Ascending aorta (tissue), 2 donors: ENCODE measurements at regions not wholly inside any gene's neighbourhood (a gene's known extent, or its start where the extent isn't known, plus 50 kb on each side); places are given as distances from the start of the nearest gene placed in this dataset.

Experiments used
- DNase-seq, 2 donors: peaks; one replicate each; pipeline ENCODE4 v3.0.0-alpha.2; 2019; ENCODE audit warnings: low spot score in 2 of 2
- H3K27ac ChIP-seq, 2 donors: fragments of 200-600 bp; sonication (generic); one replicate each; pipeline ENCODE4 v1.5.1; 2016 to 2017; ENCODE audit warnings: mild to moderate bottlenecking in 1 of 2
- H3K27me3 ChIP-seq: fragments of 200-600 bp; sonication (generic); one replicate; pipeline ENCODE4 v1.5.1; 2017
- H3K36me3 ChIP-seq, 2 donors: fragments of 200-600 bp; sonication (generic); one replicate each; pipeline ENCODE4 v1.5.1; 2016
- H3K4me1 ChIP-seq, 2 donors: fragments of 200-600 bp; sonication (generic); one replicate each; pipeline ENCODE4 v1.5.1; 2016 to 2017; ENCODE audit warnings: mild to moderate bottlenecking in 1 of 2
- H3K4me3 ChIP-seq, 2 donors: fragments of 200-600 bp; sonication (generic); one replicate each; pipeline ENCODE4 v1.5.1; 2016 to 2017; ENCODE audit warnings: mild to moderate bottlenecking in 1 of 2
- H3K9me3 ChIP-seq, 2 donors: fragments of 200-600 bp; sonication (generic); one replicate each; pipeline ENCODE4 v1.5.1; 2016
- intact Hi-C: fragments of 100-400 bp; cut with DNase I; formaldehyde crosslinking; loops from one replicate; pipeline ENCODE4 v1.15.1; 2023
- TF ChIP-seq, protein P1 (sequence below), 3 experiments: fragments of 200-600 bp in 2 of 3; fragments of 450-650 bp in 1 of 3; sonication (generic) in 2 of 3; IDR thresholded peaks; one replicate each; pipeline ENCODE4 v1.5.1; 2016 to 2019; ENCODE audit warnings: antibody characterized with exemption in 3 of 3, mild to moderate bottlenecking in 1 of 3, moderate library complexity in 1 of 3

DNA sequence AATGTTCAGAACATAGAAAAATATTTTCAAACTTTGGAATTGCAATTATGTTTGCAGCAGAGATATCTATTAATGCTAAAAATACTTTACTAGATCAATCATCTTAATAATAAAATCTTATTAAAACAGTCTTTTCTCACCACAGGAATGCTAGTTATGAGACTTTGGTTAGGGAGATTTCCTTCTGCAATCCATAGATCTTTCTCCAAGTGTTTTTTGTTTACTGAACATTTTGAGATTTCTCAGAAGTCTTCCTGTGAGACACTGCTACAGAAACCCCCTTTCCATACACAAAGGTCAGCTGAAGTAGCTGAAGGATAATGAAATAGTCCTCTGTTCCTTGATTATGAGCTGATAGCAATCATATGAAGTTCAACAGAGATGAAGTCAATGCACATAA is 59.4 kb upstream of the RAPH1 start:
- Histone ChIP-seq H3K4me1 (peaks cover 5 to 9% of the 10 kb centered on the region in 2 donors), H3K27ac (peak overlapping the region; percentile 7 to 18), H3K27me3 (no peaks in the 10 kb centered on the region), H3K9me3 (no peaks in the 10 kb centered on the region), H3K36me3 (no peaks in the 10 kb centered on the region), H3K4me3 (no peak overlapping the region)
- DNase-seq = no peak
- TF ChIP-seq, protein P1, sequence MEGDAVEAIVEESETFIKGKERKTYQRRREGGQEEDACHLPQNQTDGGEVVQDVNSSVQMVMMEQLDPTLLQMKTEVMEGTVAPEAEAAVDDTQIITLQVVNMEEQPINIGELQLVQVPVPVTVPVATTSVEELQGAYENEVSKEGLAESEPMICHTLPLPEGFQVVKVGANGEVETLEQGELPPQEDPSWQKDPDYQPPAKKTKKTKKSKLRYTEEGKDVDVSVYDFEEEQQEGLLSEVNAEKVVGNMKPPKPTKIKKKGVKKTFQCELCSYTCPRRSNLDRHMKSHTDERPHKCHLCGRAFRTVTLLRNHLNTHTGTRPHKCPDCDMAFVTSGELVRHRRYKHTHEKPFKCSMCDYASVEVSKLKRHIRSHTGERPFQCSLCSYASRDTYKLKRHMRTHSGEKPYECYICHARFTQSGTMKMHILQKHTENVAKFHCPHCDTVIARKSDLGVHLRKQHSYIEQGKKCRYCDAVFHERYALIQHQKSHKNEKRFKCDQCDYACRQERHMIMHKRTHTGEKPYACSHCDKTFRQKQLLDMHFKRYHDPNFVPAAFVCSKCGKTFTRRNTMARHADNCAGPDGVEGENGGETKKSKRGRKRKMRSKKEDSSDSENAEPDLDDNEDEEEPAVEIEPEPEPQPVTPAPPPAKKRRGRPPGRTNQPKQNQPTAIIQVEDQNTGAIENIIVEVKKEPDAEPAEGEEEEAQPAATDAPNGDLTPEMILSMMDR (IDR thresholded peaks at IDR 0.05) = no peak
- intact Hi-C loops = no loop called here

GRCh38 chr2:203596183-203596582 is 61.1 kb upstream of the RAPH1 start:
- Histone ChIP-seq H3K4me1 (peaks cover 2 to 9% of the 10 kb centered on the region in 2 donors), H3K27me3 (no peaks in the 10 kb centered on the region), H3K4me3 (no peak overlapping the region), H3K27ac (peak overlapping the region; percentile 3 to 22), H3K36me3 (no peaks in the 10 kb centered on the region), H3K9me3 (no peaks in the 10 kb centered on the region)
- intact Hi-C loops = no loop called here
- TF ChIP-seq, protein P1 (IDR thresholded peaks at IDR 0.05) = no peak
- no peak for DNase-seq

- DNase-seq = no peak
- TF ChIP-seq, protein P1 (IDR thresholded peaks at IDR 0.05) = no peak
- Histone ChIP-seq H3K9me3 (no peaks in the 10 kb centered on the region), H3K27ac (no peak overlapping the region), H3K27me3 (no peaks in the 10 kb centered on the region), H3K36me3 (no peaks in the 10 kb centered on the region), H3K4me3 (no peak overlapping the region), H3K4me1 (peaks cover 0 to 12% of the 10 kb centered on the region in 2 donors)
- intact Hi-C loops = no loop called here
Measured at GRCh38 chr2:203599509-203599908, 64.4 kb upstream of the RAPH1 start.

GRCh38 chr2:203600286-203600685 is 65.2 kb upstream of the RAPH1 start:
- Histone ChIP-seq H3K4me1 (peaks cover 0 to 12% of the 10 kb centered on the region in 2 donors), H3K27me3 (no peaks in the 10 kb centered on the region), H3K27ac (no peak overlapping the region), H3K9me3 (no peaks in the 10 kb centered on the region), H3K36me3 (no peaks in the 10 kb centered on the region), H3K4me3 (no peak overlapping the region)
- intact Hi-C loops = no loop called here
- no peak for DNase-seq
- TF ChIP-seq, protein P1 (IDR thresholded peaks at IDR 0.05) = no peak

DNA sequence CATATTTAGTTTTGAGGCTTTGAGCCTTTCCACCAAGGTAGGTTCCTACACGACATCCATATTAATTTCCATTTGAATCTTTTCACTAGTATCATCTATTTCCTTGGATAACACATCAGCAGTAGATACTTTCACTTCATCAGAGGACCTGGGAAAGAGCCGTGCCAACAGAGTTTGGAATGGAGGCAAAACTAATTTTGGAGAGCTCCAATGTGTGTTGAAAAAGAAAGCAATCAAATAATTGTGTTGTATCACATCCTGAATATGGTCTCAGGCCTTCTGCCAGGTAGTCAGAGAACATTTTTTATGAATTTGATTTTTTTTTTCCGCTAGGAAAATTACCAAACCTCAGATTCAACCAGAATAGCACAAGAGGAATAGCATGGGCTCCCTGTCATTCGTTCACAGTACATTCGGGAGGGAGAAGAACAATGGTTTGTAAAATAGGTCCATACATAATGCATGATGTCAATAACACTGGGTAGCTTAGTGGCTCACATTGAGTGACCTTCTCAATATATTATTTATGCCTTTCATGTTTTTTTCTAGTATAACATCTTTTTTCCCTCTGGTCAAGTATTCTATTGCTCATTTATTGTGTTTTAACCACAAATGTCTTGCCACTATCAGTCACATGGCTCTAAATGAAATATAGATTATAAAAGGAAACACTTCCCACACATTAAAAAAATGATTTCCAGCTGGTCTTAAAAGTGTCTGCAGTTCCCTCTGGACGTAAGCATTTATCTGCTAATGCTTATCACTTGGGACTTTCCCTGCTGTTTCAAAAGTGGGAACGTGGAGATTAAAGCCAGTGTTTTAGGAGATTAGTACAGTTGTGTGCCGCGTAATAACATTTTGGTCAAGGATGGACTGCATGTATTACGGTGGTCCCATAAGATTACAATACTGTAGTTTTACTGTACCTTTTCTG is 68.6 kb upstream of the RAPH1 start:
- TF ChIP-seq, protein P1 (IDR thresholded peaks at IDR 0.05) = no peak
- no peaks in the 10 kb centered on the region for H3K9me3 ChIP-seq
- H3K4me1 ChIP-seq = peaks cover 0 to 9% of the 10 kb centered on the region in 2 donors
- DNase-seq = no peak
- H3K27ac ChIP-seq = peak overlapping the region; percentile 45
- H3K4me3 ChIP-seq = peak overlapping the region in 1 of 2 donors; percentile 21
- intact Hi-C loops = no loop called here
- H3K27me3 ChIP-seq = no peaks in the 10 kb centered on the region
- H3K36me3 ChIP-seq = no peaks in the 10 kb centered on the region
